LHCN-M2 (cell line): ENCODE measurements at regions not wholly inside any gene's neighbourhood (a gene's known extent, or its start where the extent isn't known, plus 50 kb on each side); places are given as distances from the start of the nearest gene placed in this dataset.
A peak's percentile ranks its signal among the peaks of the same experiment; 100 is the strongest.

ENCODE experiments used
- DNase-seq: peaks from one replicate; pipeline ENCODE4 v3.0.0-alpha.2; 2012; ENCODE audit warnings: low read depth

DNA sequence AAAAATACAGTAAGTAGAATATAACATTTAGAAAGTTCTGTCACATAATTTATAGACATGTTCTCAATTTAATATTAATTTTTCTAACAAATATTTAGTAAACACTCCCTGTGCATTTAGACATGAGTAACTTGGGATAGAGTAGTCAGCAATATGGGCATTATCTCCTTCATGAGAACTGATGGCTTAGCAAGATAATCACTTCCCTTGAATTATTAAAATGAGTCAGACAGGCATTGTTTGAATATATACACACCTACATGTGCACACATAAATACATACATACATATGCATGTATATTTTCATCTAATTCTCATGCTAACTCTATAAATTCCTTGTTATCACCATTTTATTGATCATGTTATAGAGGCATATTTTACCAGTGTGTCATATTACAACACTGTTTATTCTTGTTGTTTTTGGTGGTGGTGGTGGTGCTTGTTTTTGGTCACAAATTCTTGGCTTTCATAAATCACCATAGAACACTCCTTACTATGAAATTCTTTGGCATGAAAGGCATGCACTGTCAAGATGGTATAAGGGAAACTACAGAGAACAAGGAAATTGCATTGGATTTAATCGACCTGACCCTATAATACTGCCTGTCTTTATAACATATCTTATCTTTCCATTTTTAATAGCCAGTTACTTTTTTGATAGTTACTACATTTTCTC is 434.5 kb upstream of the MANEA start:
- no peak for DNase-seq

DNA sequence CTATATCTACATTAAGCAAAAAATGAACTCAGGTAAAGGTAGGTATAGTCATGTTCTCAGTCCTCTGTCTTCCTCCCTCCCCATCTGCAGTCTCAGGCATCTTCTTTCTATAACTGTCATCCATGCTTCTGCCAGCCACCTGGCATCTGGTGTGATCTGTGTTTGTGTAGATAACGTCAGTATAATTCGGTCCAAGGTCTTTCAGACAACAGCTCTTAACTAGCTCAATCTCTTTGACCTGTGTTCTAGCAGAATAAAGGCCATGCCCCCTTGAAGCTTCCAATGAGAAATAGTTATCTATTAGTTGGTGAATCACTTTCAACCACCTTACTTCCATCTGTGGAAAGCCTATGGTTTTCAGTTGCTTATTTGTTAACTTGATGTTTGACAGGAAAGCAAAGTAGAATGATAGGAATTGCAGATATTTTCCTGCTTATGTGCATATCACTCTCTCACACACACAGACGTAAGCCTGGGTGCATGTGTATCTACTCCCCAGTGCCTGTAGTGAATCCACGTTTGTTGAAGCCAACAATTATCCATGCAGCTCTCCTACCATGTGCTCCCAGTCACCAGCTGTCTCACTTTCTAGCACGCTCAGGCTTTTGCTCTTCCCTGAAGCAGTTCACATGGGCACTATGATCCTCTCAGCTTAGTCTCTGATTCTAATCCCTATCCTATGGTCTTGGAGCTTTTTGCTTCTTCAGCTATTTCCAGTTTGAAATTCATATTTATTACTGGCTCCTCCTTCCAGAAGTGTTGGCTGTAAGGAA is 433.7 kb upstream of the MANEA start:
- DNase-seq = no peak

- no peak for DNase-seq
These were observed 431.9 kb upstream of the MANEA start for GRCh38 chr6:95145457-95145856.

DNA sequence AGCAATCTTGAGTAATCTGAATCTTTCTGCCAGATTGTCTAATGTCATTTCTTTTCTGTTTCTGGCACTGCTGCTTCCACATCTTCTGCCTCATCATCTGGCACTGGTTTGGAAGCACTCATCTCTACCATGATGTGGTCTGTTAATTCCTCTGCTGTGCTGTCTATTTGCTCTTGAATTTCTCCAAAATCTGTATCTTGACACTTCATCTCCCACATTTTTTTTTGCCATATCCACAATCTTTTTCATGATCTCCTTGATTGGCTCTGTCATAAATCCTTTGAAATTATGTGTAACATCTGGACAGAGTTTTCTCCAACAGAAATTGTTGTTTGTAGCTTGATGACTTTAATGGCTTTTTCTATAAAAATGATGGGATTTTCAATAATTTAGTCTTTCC is 417.8 kb upstream of the MANEA start:
- DNase-seq = no peak

DNA sequence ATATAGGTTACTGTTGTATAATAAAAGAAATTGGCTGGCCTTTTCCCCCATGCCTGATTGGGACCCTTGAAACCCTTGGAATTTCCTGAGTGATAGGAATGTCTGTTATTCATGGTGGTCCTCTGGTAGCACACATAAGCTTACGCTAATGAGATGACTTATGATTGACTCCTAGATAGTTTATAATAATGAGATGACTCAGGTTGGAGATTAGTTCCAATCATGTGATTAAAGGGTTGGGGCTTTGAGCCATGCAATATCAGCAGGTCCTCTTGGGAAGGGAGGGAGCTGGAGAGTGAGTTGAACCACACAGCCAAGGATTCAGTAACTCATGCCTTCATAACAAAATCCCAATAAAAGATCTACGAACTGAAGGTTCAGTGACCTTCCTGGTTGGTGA is 407.6 kb upstream of the MANEA start:
- DNase-seq = no peak

DNA sequence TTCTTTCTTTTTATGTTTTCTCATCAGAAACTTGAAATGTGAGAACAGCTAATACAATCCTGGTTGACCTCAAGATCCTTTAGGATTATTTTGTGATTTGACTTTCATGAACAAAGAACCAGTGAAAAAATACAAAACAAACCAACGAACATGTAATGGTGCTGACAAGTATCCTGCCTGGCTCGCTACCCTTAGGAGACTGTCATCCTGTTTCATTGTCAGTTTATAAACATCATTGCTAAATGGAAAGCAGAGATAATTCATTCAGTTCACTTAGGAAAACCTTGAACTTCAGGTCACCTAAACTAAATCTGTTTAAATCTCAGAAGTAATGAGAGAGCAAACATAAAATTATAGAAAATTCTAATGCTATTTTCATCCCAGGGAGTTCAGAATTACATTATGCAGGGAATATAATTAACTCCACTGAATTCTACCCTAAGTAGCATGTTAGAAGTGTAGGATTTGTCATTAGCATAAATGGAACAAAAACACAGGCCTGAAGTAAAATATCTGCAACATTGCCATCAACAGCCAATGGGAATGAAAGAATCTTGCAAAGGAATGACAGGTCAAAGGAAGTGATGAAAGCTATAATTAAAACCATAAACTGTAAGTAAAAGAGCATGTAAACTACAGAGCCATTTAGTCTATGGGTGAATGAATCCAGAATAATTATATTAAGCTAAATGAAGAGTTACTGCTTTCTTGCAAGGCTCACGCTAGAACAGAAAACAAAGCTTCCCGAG is 401.2 kb upstream of the MANEA start:
- no peak for DNase-seq

GRCh38 chr6:95185874-95186273 is 391.5 kb upstream of the MANEA start:
- no peak for DNase-seq

- DNase-seq = no peak
These were observed 390.6 kb upstream of the MANEA start for GRCh38 chr6:95186710-95187109.

GRCh38 chr6:95197590-95197989 is 379.7 kb upstream of the MANEA start:
- DNase-seq = no peak

- peak; percentile 7 for DNase-seq
These were observed 374.1 kb upstream of the MANEA start for GRCh38 chr6:95203153-95203754.

DNA sequence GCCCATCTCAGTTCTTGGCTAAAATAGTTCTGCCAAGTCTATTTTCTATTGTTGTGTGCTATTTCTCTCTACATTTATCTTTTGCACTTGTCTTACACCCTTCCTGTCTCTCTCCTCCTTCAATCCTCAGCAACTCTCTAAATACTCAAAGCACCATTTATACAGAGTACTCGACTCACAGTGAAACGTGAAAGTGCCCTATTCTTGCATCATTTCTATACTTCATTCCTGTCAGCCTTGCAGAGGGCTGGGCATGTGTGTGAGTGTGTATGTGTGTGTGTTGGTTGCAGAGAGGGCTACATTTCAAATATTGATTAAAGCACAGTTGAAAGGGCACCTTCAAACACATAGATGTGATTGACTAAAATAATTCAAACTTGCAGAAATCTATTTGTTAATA is 373.2 kb upstream of the MANEA start:
- no peak for DNase-seq

DNA sequence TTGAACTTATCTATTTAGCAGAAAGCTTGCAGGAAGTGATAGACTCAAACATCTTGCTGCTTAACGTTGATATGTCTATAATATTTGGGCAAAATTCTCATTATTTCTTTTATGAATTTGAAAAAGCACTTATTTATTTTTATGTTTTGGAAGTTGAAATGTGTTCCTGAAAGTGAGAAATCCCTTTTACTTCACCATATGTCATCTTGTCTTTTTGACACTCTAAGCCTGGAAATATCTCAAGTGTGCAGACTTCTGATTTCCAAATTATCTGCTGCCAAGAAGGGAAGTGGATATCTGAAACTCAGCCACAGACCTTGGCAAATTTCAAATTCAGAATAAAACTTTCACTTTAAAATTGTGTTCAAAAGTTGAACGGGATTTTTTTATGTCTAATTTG is 368.7 kb upstream of the MANEA start:
- DNase-seq = no peak

DNA sequence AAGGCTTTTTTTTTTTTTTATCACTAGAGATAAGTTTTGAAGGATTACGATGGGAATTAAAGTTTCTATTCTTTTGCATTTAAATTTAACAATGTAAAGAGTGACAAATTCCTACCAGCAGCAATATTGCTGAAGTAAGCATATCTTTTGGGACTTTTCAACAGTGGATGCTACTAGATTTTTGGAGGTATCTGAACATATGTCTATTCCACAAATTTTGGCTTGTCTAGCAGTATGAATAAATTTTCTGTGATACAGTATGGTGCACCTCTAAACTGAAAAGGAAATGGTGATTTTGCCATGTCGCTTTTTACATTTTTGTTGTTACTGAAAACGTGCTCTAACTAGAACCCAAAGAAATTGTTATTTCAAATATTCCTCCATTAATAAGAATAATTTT is 368.3 kb upstream of the MANEA start:
- DNase-seq = no peak

DNA sequence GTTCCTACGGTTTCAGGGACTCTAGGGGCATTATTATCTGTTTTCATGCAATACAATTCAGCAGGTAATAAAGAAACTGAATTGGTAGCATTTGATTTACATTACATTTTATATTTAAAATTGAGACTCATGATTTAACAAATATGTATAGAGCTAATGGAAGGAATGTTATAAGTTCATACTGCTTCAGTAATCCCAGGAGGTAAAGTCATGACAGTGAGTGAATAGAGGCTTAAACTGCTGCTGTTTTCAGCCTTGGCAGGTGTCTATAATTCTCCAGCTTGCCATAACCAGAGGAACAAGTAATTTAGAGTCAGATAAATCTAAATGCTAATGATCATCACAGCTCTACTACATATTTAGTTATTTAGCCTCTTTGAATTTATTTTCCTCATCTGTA is 360.8 kb upstream of the MANEA start:
- no peak for DNase-seq

- DNase-seq = no peak
These were observed 350.0 kb upstream of the MANEA start for GRCh38 chr6:95227351-95227750.

- DNase-seq = no peak
These were observed 348.7 kb upstream of the MANEA start for GRCh38 chr6:95228636-95229035.

GRCh38 chr6:95230071-95230740 is 347.1 kb upstream of the MANEA start:
- DNase-seq = no peak

- no peak for DNase-seq
These were observed 345.9 kb upstream of the MANEA start for GRCh38 chr6:95231416-95231815.

GRCh38 chr6:95232446-95232845 is 344.9 kb upstream of the MANEA start:
- no peak for DNase-seq

- no peak for DNase-seq
These were observed 343.5 kb upstream of the MANEA start for GRCh38 chr6:95233879-95234278.

GRCh38 chr6:95240514-95240913 is 336.8 kb upstream of the MANEA start:
- no peak for DNase-seq

DNA sequence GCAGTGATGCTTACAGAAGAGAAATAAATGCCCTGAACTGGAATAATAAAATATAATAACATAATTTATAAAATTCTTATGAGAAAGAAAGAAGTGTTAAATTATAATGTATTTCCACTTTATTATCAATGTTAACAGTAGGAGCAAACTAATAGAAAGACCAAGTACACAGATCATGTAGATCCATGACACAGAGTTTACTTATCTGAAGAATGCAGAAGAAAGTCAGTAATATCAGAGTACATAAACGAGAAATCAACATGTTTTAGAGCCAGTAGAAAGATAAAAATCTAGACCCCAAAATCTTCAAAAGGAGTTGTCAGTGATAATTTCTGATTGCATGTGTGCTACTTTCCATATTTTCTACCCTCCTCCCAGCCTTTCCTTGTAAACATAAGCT is 334.8 kb upstream of the MANEA start:
- DNase-seq = no peak
